GM21526 (cell line): ENCODE measurements at regions not wholly inside any gene's neighbourhood (a gene's known extent, or its start where the extent isn't known, plus 50 kb on each side); places are given as distances from the start of the nearest gene placed in this dataset.

Experiments used
- ATAC-seq: cut with Tn5 transposase; IDR thresholded peaks from one replicate; pipeline ENCODE4 v1.9.1; 2021; ENCODE audit warnings: moderate library complexity; ENCODE audit not compliant: unreplicated experiment, low FRiP score

GRCh38 chr10:81008726-81009125, 471.0 kb downstream of the SH2D4B start:
- no peak for ATAC-seq

DNA sequence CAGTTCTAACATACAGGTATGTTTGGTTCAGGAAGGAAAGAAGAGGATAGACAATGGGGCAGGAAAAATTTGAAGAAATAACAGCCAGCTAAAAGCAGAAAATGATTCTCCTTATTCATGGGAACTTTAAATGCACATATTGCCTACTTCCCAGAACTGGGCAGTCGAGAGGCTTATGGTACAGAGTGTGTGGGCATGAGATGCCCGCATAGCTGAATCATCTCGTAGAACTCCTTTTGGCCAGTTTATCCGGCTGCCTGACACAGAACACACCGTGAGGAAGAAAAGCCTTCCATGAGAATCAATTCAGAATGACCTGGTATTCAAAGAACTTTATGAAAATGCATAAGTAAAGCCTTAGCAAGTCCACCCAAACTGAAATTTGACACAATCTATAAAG, 471.6 kb downstream of the SH2D4B start:
- no peak for ATAC-seq

GRCh38 chr10:81013771-81014170, 476.1 kb downstream of the SH2D4B start:
- no peak for ATAC-seq

GRCh38 chr10:81019029-81019890, 481.6 kb downstream of the SH2D4B start:
- peak; percentile 83 for ATAC-seq

- ATAC-seq: no peak
Observed at GRCh38 chr10:81021428-81022129, 483.9 kb downstream of the SH2D4B start.

GRCh38 chr10:81026591-81026990, 488.9 kb downstream of the SH2D4B start:
- no peak for ATAC-seq

DNA sequence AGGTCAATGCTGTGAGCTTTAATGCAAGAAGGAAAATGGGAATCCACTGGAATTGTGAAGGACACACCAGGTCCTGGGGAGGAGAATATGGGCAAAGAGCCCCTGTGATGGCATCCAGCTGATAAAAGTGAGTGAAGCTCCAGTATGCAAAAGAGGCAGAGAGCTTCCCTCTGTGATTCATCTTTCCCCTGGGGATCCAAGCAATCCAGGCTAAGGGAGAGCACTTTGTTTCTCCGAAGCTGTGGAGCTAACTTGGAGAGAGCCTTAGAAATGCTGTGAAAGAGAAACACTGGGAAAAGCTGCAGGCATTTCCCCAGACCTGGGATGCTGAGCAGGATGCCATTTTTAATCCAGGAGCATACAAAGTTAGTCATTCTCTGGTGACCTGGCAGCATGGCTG, 489.5 kb downstream of the SH2D4B start:
- no peak for ATAC-seq

GRCh38 chr10:81027706-81028105, 490.0 kb downstream of the SH2D4B start:
- no peak for ATAC-seq

GRCh38 chr10:81031774-81032173, 494.1 kb downstream of the SH2D4B start:
- ATAC-seq: peak; percentile 75

DNA sequence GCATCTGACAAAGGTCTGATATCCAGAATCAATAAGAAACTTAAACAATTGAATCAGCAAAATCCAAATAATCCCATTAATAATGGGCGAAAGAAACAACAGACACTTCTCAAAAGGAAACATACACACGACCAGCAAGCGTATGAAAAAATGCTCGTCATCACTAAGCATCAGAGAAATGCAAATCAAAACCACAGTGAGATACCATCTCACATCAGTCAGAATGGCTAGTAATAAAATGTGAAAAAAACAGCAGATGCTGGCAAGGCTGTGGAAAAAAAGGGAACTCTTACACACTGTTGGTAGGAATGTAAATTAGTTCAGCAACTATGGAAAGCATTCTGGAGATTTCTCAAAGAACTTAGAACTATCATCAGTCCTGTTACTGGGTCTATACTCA, 496.7 kb downstream of the SH2D4B start:
- ATAC-seq: no peak

GRCh38 chr10:81036257-81036656, 498.6 kb downstream of the SH2D4B start:
- peak; percentile 91 for ATAC-seq

GRCh38 chr10:81040031-81040430, 502.3 kb downstream of the SH2D4B start:
- ATAC-seq: no peak

DNA sequence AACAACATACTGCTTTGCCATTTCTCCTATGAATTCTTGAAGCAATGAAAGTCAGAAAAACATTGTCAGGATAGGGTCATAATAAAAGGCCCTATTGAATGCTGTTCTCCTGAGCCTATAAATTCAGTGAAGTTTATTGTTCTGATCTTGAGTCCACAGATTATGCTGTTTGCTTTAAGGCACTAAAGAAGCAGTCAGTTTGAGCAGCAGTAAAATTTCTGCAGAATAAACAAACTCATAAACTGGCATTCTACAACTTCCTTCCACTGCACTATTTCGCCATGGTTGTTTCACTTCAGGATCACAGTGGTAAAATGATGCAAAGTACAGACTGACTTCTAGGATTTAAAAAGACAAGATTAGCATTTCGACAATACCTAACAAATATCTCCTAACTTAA, 503.2 kb downstream of the SH2D4B start:
- no peak for ATAC-seq

- ATAC-seq: no peak
Observed at GRCh38 chr10:81042647-81043046, 504.9 kb downstream of the SH2D4B start.

DNA sequence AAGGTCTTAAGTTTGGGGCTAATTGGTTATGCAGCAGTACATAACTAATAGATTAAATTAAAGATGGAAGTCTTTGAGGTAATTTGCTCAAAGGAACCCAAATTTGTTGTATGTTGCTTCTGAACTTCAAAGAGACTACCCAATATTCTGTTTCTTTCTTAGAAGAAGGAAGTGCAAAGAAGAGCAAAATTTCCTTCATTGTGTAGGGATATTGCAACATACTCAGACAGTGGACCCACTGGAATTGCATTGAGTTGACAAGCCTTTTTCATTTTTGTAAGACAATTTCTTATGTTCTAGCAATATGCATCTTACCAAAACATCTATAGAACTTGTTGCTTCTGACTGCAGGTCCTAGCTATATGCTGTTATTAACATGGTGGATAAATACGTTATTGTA, 527.8 kb downstream of the SH2D4B start:
- ATAC-seq: no peak

DNA sequence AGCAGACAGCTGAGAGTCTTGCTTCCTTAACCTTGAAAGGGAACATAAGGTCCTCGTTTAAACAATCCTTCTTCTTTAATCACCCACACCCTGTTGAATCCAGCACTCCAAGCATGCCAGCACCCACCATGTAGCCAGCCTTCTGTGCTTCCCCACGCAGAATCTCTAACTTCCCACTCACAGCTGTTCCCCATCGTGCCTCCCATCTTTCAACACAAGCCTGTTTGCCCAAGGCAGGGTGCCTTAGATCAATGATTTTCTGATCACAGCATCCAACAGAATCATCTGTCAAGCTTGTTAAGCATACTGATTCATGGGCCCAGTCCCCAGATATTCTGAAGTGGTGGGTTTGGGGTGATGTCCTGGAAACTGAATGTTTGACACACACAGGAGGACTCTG, 530.8 kb downstream of the SH2D4B start:
- ATAC-seq: no peak

DNA sequence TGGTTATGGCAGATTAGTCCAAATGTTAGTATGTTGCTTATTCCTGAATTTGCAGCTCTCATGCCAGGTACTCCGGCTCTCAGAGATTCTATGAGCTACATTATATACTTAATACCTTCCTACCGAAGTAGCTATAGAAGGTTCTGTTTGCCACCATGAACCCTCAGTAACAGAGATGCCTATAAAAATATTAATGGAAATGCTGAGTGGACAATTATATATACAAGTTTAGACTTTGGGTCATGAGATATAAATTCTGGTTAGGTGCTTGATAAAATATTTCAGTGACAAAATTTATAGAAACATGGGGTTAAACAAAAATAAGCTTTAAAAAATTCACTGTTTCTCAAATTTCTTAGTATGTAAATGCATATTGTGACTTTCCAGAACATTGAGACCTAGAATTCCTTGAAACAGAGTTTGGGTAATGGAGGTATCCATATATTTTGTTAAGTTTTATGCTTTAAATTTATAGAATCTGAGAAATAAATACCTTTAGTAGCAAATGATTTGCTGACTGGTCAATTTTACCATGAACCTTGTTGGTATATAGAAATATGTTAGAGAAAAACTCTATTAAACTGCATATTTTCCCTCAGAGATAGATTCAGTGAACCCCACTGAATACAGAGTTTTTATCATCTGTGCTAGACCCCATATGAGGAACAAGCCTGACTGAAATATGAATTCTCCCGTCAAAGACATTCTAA, 533.5 kb downstream of the SH2D4B start:
- ATAC-seq: no peak

- no peak for ATAC-seq
Observed at GRCh38 chr10:81073155-81073554, 535.5 kb downstream of the SH2D4B start.

DNA sequence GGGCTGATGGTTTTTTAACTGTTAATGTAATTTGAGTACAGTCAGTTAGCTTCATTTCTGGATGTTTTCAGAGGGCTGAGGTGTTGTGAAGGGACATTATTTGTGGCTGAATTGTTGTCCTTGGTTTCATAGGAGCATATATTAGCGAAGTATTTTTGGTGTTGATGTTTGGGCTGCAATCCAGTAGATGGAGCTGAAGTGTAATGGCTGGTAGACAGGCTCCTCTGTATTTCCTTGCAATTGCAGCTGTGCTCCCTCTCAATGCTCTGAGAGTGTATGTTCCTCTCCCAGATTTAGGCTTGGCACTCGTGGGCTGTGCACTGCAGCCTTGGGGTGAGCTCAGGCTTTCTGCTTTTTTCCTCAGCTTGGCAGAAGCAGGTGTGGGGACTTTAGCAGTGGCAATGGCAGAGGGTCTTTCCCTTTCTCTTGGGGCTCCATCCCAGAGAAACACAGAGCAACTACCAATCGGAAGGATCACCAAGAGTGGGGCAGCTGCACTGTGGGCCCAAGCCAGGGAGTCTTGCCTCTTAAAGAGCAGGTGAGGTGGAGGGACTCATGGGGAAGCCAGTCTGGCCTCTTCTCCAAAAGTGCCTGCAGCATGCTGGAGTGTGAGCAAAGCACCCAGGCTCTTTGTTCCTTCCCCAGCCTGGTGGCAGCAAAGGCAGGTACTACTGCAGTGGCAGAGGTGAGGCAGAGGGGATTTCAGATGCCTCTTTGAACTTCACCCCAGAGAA, 544.4 kb downstream of the SH2D4B start:
- ATAC-seq: no peak

DNA sequence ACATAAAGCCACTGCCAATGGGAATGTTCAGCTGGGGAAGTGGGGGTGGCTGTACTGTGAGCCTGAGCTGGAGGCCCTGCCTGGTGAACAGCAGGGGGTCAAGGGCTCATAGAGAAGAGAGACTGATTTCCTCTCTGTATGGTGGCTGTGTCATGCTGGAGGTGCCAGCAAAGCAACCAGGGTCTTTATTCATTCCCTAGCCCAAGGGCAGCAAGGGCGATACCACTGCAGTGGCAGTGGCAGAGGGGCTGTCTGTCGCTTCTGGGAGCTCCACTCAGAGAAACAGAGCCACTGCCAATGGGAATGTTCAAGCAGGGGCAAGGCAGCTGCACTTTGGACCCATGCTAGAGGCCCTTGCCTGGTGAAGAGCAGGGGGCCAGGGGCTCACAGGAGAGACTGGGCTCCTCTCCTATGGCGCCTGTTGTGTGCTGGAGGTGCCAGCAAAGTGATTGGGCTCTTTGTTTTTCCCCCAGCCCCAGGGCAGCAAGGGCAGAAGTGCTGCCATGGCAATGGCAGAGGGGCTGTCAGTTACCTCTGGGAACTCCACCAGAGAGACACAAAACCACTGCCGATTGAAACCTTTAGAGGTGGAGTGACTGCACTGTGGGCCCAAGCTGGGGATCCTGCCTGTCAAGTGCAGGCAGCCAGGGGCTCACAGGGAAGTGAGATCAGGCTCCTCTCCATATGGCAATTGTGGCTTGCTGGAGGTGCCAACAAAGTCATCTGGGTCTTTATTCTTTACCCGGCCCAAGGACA, 545.1 kb downstream of the SH2D4B start:
- no peak for ATAC-seq
